ENCODE measurements at regions not wholly inside any gene's neighbourhood (a gene's known extent, or its start where the extent isn't known, plus 50 kb on each side); places are given as distances from the start of the nearest gene placed in this dataset. TPM values are rescaled to one million over a fixed set of nuclear protein-coding genes. Genes with fewer than 3 reads are reported as not detected.

DNA sequence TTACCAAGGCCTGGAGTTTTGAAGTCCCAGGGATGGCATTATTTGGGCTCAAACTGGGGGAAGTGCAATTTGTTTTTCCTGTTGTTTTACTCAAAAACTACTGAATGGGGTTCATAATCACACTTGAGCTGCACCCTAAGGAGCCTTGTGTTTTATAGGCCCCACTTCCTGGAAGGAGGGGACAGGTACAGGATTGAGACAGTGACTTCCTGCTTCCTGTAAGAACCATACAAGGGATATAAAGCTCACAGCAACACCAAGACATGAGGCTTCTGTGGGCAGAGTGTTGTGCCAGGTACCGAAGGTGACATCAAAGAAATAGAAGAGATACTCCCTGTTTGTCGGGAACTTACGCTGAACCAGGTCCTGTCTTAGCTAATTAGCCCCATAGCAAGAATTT lies 70.4 kb upstream of the SKOR2 start:
- intact Hi-C loops (cut with DNase I, micrococcal nuclease): no loop called here
- Histone ChIP-seq H3K36me3 (ENCODE audit: low read depth) (no peaks in the 10 kb centered on the region), H3K9me3 (no peaks in the 10 kb centered on the region), H3K4me3 (no peak overlapping the region), H3K4me1 (ENCODE audit: low read depth) (no peaks in the 10 kb centered on the region)
- TF ChIP-seq, protein P1, sequence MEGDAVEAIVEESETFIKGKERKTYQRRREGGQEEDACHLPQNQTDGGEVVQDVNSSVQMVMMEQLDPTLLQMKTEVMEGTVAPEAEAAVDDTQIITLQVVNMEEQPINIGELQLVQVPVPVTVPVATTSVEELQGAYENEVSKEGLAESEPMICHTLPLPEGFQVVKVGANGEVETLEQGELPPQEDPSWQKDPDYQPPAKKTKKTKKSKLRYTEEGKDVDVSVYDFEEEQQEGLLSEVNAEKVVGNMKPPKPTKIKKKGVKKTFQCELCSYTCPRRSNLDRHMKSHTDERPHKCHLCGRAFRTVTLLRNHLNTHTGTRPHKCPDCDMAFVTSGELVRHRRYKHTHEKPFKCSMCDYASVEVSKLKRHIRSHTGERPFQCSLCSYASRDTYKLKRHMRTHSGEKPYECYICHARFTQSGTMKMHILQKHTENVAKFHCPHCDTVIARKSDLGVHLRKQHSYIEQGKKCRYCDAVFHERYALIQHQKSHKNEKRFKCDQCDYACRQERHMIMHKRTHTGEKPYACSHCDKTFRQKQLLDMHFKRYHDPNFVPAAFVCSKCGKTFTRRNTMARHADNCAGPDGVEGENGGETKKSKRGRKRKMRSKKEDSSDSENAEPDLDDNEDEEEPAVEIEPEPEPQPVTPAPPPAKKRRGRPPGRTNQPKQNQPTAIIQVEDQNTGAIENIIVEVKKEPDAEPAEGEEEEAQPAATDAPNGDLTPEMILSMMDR (IDR thresholded peaks at IDR 0.05): no peak
- ATAC-seq: no peak
- DNase-seq: no peak

DNA sequence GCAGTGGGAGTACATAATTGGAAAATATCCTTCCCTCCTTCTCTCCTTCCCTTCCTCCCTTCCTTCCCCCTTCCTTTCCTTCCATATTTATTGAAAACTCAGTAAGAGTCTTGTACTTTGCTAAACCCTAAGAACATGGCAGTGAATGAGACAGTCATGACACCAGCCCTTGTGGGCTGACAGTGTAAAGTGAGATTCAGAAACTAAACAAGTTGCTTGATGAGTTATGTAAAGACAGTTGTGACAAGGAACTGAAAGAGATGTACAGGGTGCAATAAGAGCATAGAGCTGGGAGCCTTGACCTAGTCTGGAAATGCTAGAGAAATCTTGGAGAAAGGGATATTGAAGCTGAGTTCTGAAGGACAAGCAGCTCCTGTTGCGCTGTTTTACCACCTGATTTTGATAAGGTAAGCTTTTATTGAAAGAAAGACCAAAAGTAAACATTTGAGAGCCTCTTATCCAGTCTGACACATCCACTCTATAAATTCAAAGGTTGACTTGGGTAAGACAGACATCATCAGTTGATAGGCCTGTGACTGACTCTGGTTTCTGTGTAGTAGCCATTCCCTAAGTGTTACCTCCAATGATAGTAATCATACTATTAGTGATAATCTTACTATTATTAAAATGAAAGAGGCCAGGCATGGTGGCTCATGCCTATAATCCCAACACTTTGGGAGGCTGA lies 66.5 kb upstream of the SKOR2 start:
- H3K4me3 ChIP-seq: no peak overlapping the region
- intact Hi-C loops (cut with DNase I, micrococcal nuclease): no loop called here
- TF ChIP-seq, protein P1 (IDR thresholded peaks at IDR 0.05): no peak
- H3K9me3 ChIP-seq: no peaks in the 10 kb centered on the region
- no peaks in the 10 kb centered on the region for H3K36me3 ChIP-seq (ENCODE audit: low read depth)
- H3K4me1 ChIP-seq (ENCODE audit: low read depth): no peaks in the 10 kb centered on the region
- DNase-seq: no peak
- ATAC-seq: no peak

DNA sequence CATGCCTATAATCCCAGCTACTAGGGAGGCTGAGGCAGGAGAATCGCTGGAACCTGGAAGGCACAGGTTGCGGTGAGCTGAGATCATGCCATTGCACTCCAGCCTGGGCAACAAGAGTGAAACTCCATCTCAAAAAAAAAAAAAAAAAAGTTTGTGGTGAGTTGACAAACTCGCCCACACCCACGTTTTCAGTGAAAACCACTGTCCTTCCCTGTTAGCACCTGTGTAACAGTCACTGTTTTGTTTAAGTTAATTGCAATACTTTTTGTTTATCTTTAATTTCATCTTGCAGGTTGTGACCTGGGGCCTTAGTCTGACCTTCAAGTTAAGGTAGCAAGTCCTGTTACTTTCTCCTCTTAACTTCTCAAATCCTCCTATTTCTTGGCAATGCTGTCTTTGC lies 65.5 kb upstream of the SKOR2 start:
- Histone ChIP-seq H3K36me3 (ENCODE audit: low read depth) (no peaks in the 10 kb centered on the region), H3K4me1 (ENCODE audit: low read depth) (no peaks in the 10 kb centered on the region), H3K9me3 (no peaks in the 10 kb centered on the region), H3K4me3 (no peak overlapping the region)
- DNase-seq (no peak), ATAC-seq (no peak)
- intact Hi-C loops (cut with DNase I, micrococcal nuclease): no loop called here
- TF ChIP-seq, protein P1 (IDR thresholded peaks at IDR 0.05): no peak

GRCh38 chr18:47313901-47314300 lies 62.4 kb upstream of the SKOR2 start:
- TF ChIP-seq, protein P1 (IDR thresholded peaks at IDR 0.05): no peak
- DNase-seq (no peak), ATAC-seq (no peak)
- intact Hi-C loops (cut with DNase I, micrococcal nuclease): no loop called here
- Histone ChIP-seq H3K36me3 (ENCODE audit: low read depth) (no peaks in the 10 kb centered on the region), H3K9me3 (no peaks in the 10 kb centered on the region), H3K4me1 (ENCODE audit: low read depth) (no peaks in the 10 kb centered on the region), H3K4me3 (no peak overlapping the region)

DNA sequence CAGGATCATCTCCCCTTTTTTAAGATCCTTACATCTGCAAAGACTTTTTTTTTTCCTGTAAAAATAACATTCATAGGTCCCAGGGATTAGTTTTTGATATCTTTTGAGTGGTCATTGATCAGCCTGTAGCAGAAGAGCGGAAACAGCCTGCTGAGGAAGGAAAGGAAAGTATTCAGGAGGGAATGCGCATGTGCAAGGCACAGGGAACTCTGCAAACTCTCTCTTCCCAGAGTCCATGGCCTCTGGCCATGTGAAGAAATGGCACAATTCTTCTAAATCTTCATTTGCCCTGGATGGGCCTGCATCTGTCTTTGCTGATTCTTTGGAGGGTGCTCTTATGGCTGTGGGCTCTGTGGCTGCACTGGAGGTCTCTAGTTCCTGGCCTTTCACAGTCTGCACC lies 60.1 kb upstream of the SKOR2 start:
- Histone ChIP-seq H3K4me1 (ENCODE audit: low read depth) (no peaks in the 10 kb centered on the region), H3K9me3 (no peaks in the 10 kb centered on the region), H3K4me3 (no peak overlapping the region), H3K36me3 (ENCODE audit: low read depth) (no peaks in the 10 kb centered on the region)
- DNase-seq (no peak), ATAC-seq (no peak)
- TF ChIP-seq, protein P1 (IDR thresholded peaks at IDR 0.05): no peak
- intact Hi-C loops (cut with DNase I, micrococcal nuclease): no loop called here

Small RNA genes in the stretch of these regions (microRNA-seq; reads per million reads assigned to microRNA genes)
- gene MIR4527: not detected
